Erythroblast (primary cell): ENCODE measurements at regions not wholly inside any gene's neighbourhood (a gene's known extent, or its start where the extent isn't known, plus 50 kb on each side); places are given as distances from the start of the nearest gene placed in this dataset.
"Not testable (repeated sequence)": the region's sequence is repeated elsewhere in the genome, so short reads cannot be mapped to it uniquely, and the experiment has no call there.

Experiments
- GATA1 ChIP-seq: IDR thresholded peaks from 2 replicates; pipeline ENCODE4 v1.6.1; 2011; ENCODE audit warnings: low read depth, mild to moderate bottlenecking, control low read depth, low read length, moderate library complexity
- POLR2A ChIP-seq: IDR thresholded peaks from 2 replicates; pipeline ENCODE4 v1.6.1; 2011; ENCODE audit warnings: mild to moderate bottlenecking, low read length

DNA sequence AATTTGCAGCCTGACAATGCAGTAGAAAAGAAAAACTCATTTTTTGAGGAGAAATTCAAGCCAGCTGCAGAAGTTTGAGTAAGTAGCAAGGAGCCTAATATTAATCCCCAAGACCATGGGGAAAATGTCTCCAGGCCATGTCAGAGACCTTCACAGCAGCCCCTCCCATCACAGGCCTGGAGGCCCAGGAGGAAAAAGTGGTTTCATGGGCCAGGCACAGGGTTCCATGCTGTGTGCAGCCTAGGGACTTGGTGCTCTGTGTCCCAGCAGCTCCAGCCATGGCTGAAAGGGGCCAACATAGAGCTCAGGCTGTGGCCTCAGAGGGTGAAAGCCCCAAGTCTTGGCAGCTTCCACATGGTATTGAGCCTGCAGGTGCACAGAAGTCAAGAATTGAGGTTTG is 418.4 kb downstream of the HINT1 start:
- not testable (repeated sequence) for TF ChIP-seq POLR2A, GATA1
